22Rv1 (cell line): ENCODE measurements at regions not wholly inside any gene's neighbourhood (a gene's known extent, or its start where the extent isn't known, plus 50 kb on each side); places are given as distances from the start of the nearest gene placed in this dataset.

Experiments used
- CTCF ChIP-seq: fragments of 450-650 bp; IDR thresholded peaks from 2 replicates; pipeline ENCODE4 v1.5.1; 2017; ENCODE audit warnings: mild to moderate bottlenecking
- ZFX ChIP-seq: fragments of 450-650 bp; IDR thresholded peaks from 2 replicates; pipeline ENCODE4 v1.6.1; 2017; ENCODE audit warnings: antibody characterized with exemption, borderline replicate concordance

DNA sequence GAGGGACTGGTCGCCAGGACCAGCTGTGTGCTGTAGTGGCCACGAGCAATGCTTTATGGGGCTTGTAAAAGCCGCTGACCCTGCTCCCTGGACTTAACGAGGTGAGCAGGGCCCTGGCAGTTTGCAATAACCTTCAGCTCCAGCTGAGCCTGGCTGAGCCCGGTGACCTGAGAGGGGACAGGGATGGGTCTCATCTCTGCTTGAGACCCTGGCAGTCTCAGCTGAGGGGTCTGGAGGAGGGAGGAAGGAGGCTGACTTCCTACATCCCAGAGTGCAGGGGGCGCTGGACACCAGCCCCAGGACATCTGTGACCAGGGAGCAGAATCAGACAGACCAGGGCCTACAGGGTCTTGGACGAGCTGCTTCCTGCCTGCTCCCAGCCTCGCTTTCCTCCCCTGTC is 277.5 kb upstream of the MVB12B start:
- TF ChIP-seq CTCF, result no peak
- no peak for TF ChIP-seq ZFX
